ENCODE measurements at regions not wholly inside any gene's neighbourhood (a gene's known extent, or its start where the extent isn't known, plus 50 kb on each side); places are given as distances from the start of the nearest gene placed in this dataset.
"Not testable (repeated sequence)": the region's sequence is repeated elsewhere in the genome, so short reads cannot be mapped to it uniquely, and the experiment has no call there.

DNA sequence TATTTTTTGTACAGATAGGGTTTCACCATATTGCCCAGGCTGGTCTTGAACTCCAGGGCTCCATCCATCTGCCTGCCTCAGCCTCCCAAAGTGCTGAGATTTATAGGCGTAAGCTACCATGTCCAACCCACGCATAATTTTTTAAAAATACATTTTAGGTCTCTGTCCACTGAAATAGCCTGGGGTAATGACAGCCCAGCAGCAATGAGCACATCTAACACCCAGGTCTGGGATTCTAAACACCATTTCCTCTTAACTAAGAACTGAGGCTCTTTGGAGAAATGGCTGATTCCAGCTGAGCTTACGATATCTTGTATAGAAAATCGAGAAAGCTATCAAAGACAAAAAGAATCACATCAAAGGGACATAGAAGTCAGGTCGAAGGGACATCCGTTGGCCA, 245.3 kb downstream of the PARN start:
- H3K27me3 Mint-ChIP-seq: no peaks in the 10 kb centered on the region
- intact Hi-C loops (cut with micrococcal nuclease): no loop called here
- no peaks in the 10 kb centered on the region for H3K4me1 Mint-ChIP-seq (ENCODE audit: low read depth)
- no peaks in the 10 kb centered on the region for H3K36me3 Mint-ChIP-seq (ENCODE audit: low read depth)
- H3K4me3 Mint-ChIP-seq: no peak overlapping the region
- TF ChIP-seq, protein P1, sequence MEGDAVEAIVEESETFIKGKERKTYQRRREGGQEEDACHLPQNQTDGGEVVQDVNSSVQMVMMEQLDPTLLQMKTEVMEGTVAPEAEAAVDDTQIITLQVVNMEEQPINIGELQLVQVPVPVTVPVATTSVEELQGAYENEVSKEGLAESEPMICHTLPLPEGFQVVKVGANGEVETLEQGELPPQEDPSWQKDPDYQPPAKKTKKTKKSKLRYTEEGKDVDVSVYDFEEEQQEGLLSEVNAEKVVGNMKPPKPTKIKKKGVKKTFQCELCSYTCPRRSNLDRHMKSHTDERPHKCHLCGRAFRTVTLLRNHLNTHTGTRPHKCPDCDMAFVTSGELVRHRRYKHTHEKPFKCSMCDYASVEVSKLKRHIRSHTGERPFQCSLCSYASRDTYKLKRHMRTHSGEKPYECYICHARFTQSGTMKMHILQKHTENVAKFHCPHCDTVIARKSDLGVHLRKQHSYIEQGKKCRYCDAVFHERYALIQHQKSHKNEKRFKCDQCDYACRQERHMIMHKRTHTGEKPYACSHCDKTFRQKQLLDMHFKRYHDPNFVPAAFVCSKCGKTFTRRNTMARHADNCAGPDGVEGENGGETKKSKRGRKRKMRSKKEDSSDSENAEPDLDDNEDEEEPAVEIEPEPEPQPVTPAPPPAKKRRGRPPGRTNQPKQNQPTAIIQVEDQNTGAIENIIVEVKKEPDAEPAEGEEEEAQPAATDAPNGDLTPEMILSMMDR (IDR thresholded peaks at IDR 0.05): no peak
- ATAC-seq (no peak), DNase-seq (no peak)
- ChIA-PET CTCF (no interaction called here), POLR2A (no interaction called here)
- no peaks in the 10 kb centered on the region for H3K9me3 Mint-ChIP-seq
- H3K27ac Mint-ChIP-seq: no peak overlapping the region

DNA sequence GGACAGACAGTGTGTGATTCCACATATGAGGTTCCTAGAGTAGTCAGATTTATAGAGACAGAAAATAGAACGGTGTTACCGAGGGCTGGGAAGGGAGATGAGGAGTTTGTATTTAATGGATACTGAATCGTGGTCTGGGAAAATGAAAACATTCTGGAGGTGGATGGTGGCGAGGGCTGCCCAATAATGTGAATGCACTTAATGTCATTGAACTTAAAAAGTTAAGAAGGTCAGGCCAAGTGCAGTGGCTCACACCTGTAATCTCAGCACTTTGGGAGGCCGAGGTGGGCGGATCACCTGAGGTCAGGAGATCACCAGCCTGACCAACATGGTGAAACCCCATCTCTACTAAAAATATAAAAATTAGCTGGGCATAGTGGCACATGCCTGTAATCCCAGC, 246.2 kb downstream of the PARN start:
- H3K36me3 Mint-ChIP-seq (ENCODE audit: low read depth); H3K27ac Mint-ChIP-seq; ATAC-seq; H3K4me1 Mint-ChIP-seq (ENCODE audit: low read depth); CTCF ChIA-PET; intact Hi-C loops (cut with micrococcal nuclease); POLR2A ChIA-PET; H3K4me3 Mint-ChIP-seq; DNase-seq; H3K27me3 Mint-ChIP-seq; H3K9me3 Mint-ChIP-seq: not testable (repeated sequence)

DNA sequence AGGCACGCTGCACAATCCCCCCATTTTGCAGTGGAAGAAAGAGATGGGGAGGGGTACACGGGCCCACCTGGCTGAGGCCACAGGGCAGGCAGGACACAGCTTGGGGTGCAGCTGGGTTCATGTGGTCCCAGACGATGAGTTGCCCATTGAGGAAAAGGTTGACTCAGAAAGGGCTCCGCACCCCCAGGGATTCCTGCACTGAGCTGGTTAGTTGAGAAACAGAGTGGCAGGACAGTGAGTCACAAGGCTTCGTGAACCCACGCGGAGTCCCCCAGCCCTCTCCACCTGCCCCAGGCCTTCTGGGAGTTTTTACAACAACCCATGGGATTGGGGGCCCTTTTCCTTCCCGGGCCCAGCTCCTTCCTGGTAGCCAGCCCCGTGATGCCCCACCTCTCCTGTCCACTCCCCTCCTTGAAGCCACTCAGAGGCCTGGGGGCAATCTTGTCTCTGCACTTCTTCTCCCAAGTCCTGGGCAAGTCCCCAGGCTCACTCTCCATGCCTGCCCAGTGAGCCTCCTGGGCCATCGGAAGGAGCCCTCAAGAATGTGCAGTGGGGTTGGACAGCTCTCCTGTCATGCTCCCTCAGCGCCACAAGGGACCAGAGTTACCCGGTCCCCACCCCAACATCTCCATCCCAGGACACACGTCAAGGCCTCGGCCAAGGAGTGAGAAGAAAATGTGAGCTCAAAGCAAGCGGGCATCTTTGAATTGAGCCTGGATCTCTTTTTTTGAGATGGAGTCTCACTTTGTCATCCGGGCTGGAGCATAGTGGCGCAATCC, 251.2 kb downstream of the PARN start:
- Mint-ChIP-seq H3K27me3 (no peaks in the 10 kb centered on the region), H3K36me3 (ENCODE audit: low read depth) (no peaks in the 10 kb centered on the region), H3K27ac (no peak overlapping the region), H3K4me1 (ENCODE audit: low read depth) (no peaks in the 10 kb centered on the region), H3K4me3 (no peak overlapping the region), H3K9me3 (no peaks in the 10 kb centered on the region)
- ATAC-seq (no peak), DNase-seq (no peak)
- POLR2A ChIA-PET: no interaction called here
- TF ChIP-seq, protein P1 (IDR thresholded peaks at IDR 0.05): no peak
- CTCF ChIA-PET: interaction anchor here (0.9 to 1.2 kb wide), 2 partner anchors 10 to 80 kb away, joined by 3 to 4 read pairs; no protein-coding TSS in a partner anchor
- intact Hi-C loops (cut with micrococcal nuclease): no loop called here

DNA sequence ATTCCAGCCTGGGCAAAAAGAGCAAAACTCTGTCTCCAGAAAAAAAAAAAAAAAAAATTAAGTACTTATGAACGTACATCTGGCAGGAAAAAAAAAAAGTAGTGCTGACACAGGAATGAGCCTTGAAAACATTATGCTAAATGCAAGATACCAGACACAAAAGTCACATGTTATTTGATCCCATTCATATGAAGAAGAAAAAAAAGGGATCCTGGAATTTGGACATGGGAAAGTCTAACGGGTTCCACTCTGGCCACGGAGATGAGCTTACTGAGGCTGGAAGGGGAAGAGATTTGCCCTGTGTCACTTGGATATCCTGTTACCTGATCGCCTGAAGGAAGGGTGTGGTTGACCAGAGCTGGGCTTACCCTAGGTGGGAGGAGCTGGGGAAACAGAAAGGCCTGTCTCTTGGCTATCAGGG, 251.9 kb downstream of the PARN start:
- ATAC-seq: no peak
- intact Hi-C loops (cut with micrococcal nuclease): no loop called here
- no peaks in the 10 kb centered on the region for H3K36me3 Mint-ChIP-seq (ENCODE audit: low read depth)
- TF ChIP-seq, protein P1 (IDR thresholded peaks at IDR 0.05): no peak
- H3K4me1 Mint-ChIP-seq (ENCODE audit: low read depth): no peaks in the 10 kb centered on the region
- no peak overlapping the region for H3K4me3 Mint-ChIP-seq
- no peaks in the 10 kb centered on the region for H3K9me3 Mint-ChIP-seq
- no peak for DNase-seq
- ChIA-PET POLR2A (no interaction called here), CTCF (interaction anchor here (0.9 to 1.2 kb wide), 2 partner anchors 10 to 79 kb away, joined by 3 to 4 read pairs; no protein-coding TSS in a partner anchor)
- H3K27ac Mint-ChIP-seq: no peak overlapping the region
- no peaks in the 10 kb centered on the region for H3K27me3 Mint-ChIP-seq

DNA sequence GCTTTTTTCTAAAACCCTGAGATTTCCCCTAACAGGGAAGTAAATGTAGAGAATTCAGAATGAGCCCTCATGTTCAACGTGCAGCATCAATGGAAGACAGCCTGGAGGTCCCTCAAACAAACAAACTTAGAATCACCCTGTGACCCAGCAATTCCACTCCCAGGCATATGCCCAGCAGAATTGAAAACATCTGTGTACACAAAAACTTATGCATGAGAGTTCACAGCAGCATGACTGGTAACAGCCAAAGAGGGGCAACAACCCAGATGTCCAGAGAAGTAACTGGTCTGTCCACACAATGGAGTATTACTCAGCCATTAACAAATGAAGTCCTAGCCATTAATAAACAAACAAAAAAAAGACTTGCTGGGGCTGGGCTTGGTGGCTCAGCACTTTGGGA, 252.7 kb downstream of the PARN start:
- no peaks in the 10 kb centered on the region for H3K36me3 Mint-ChIP-seq (ENCODE audit: low read depth)
- DNase-seq: no peak
- ATAC-seq: no peak
- H3K4me3 Mint-ChIP-seq: no peak overlapping the region
- ChIA-PET POLR2A (no interaction called here), CTCF (no interaction called here)
- no peaks in the 10 kb centered on the region for H3K9me3 Mint-ChIP-seq
- H3K27me3 Mint-ChIP-seq: no peaks in the 10 kb centered on the region
- TF ChIP-seq, protein P1 (IDR thresholded peaks at IDR 0.05): no peak
- H3K27ac Mint-ChIP-seq: no peak overlapping the region
- H3K4me1 Mint-ChIP-seq (ENCODE audit: low read depth): no peaks in the 10 kb centered on the region
- intact Hi-C loops (cut with micrococcal nuclease): no loop called here
